ENCODE measurements at regions not wholly inside any gene's neighbourhood (a gene's known extent, or its start where the extent isn't known, plus 50 kb on each side); places are given as distances from the start of the nearest gene placed in this dataset.
"Not testable (repeated sequence)": the region's sequence is repeated elsewhere in the genome, so short reads cannot be mapped to it uniquely, and the experiment has no call there.

- DNase-seq = no peak
Observed at GRCh38 chr15:26017665-26018064, 154.5 kb upstream of the ATP10A start.

GRCh38 chr15:26015516-26016075 is 152.5 kb upstream of the ATP10A start:
- DNase-seq = no peak

- no peak for DNase-seq
Observed at GRCh38 chr15:26013981-26014380, 150.9 kb upstream of the ATP10A start.

GRCh38 chr15:26011916-26012315 is 148.8 kb upstream of the ATP10A start:
- no peak for DNase-seq

- DNase-seq = no peak
Observed at GRCh38 chr15:26007151-26007550, 144.0 kb upstream of the ATP10A start.

- no peak for DNase-seq
Observed at GRCh38 chr15:26001201-26001600, 138.1 kb upstream of the ATP10A start.

GRCh38 chr15:25993506-25993905 is 130.4 kb upstream of the ATP10A start:
- no peak for DNase-seq

- DNase-seq = no peak
Observed at GRCh38 chr15:25990220-25990619, 127.1 kb upstream of the ATP10A start.

- DNase-seq = no peak
Observed at GRCh38 chr15:25989327-25989726, 126.2 kb upstream of the ATP10A start.

- DNase-seq = not testable (repeated sequence)
Observed at GRCh38 chr15:25988716-25989115, 125.6 kb upstream of the ATP10A start.

- DNase-seq = no peak
Observed at GRCh38 chr15:25987638-25988037, 124.5 kb upstream of the ATP10A start.

GRCh38 chr15:25985165-25985564 is 122.0 kb upstream of the ATP10A start:
- no peak for DNase-seq

- no peak for DNase-seq
Observed at GRCh38 chr15:25982736-25983135, 119.6 kb upstream of the ATP10A start.

- no peak for DNase-seq
Observed at GRCh38 chr15:25981114-25981513, 118.0 kb upstream of the ATP10A start.

GRCh38 chr15:25972141-25972675 is 109.1 kb upstream of the ATP10A start:
- DNase-seq = no peak

GRCh38 chr15:25971053-25971452 is 107.9 kb upstream of the ATP10A start:
- DNase-seq = no peak

GRCh38 chr15:25969886-25970285 is 106.8 kb upstream of the ATP10A start:
- DNase-seq = no peak

- DNase-seq = no peak
Observed at GRCh38 chr15:25967116-25967515, 104.0 kb upstream of the ATP10A start.

GRCh38 chr15:25965326-25965725 is 102.2 kb upstream of the ATP10A start:
- DNase-seq = no peak

GRCh38 chr15:25960273-25960672 is 97.1 kb upstream of the ATP10A start:
- no peak for DNase-seq

GRCh38 chr15:25959100-25959499 is 96.0 kb upstream of the ATP10A start:
- no peak for DNase-seq

- DNase-seq = no peak
Observed at GRCh38 chr15:25955628-25956027, 92.5 kb upstream of the ATP10A start.

- DNase-seq = no peak
Observed at GRCh38 chr15:25954398-25954797, 91.3 kb upstream of the ATP10A start.

GRCh38 chr15:25950014-25950413 is 86.9 kb upstream of the ATP10A start:
- DNase-seq = no peak
